ENCODE measurements at regions not wholly inside any gene's neighbourhood (a gene's known extent, or its start where the extent isn't known, plus 50 kb on each side); places are given as distances from the start of the nearest gene placed in this dataset.
A peak's percentile ranks its signal among the peaks of the same experiment; 100 is the strongest.

- peak in 1 of 2 experiments; percentile 15 for DNase-seq (ENCODE audit: low read depth in 1 of 2, low spot score in 2 of 2)
- H3K4me3 ChIP-seq, result no peak overlapping the region
These were observed 112.8 kb downstream of the SAMD5 start for GRCh38 chr6:147621263-147621662.

GRCh38 chr6:147621961-147622360, 113.5 kb downstream of the SAMD5 start:
- no peak overlapping the region for H3K27ac ChIP-seq
- H3K4me3 ChIP-seq, result no peak overlapping the region
- H3K36me3 ChIP-seq, result no peaks in the 10 kb centered on the region
- peaks cover 12% of the 10 kb centered on the region for H3K4me1 ChIP-seq (replicated peaks)
- no peaks in the 10 kb centered on the region for H3K27me3 ChIP-seq (replicated peaks)
- DNase-seq (ENCODE audit: low read depth in 1 of 2, low spot score in 2 of 2), result no peak
- H3K9me3 ChIP-seq (replicated peaks), result no peaks in the 10 kb centered on the region

More at GRCh38 chr6:147621263-147621662, 112.8 kb downstream of the SAMD5 start:
- Histone ChIP-seq H3K27me3 (replicated peaks) (no peaks in the 10 kb centered on the region), H3K4me1 (replicated peaks) (peaks cover 16% of the 10 kb centered on the region), H3K27ac (no peak overlapping the region), H3K9me3 (replicated peaks) (no peaks in the 10 kb centered on the region), H3K36me3 (no peaks in the 10 kb centered on the region; the same call in 1 of the 2 replicates)

- no peaks in the 10 kb centered on the region for H3K36me3 ChIP-seq
- H3K4me1 ChIP-seq (replicated peaks), result peaks cover 12% of the 10 kb centered on the region
- no peak overlapping the region for H3K4me3 ChIP-seq
- H3K27me3 ChIP-seq (replicated peaks), result no peaks in the 10 kb centered on the region
- DNase-seq (ENCODE audit: low read depth in 1 of 2, low spot score in 2 of 2), result no peak
- no peak overlapping the region for H3K27ac ChIP-seq
- H3K9me3 ChIP-seq (replicated peaks), result no peaks in the 10 kb centered on the region
These were observed 116.5 kb downstream of the SAMD5 start for GRCh38 chr6:147624946-147625515.

DNA sequence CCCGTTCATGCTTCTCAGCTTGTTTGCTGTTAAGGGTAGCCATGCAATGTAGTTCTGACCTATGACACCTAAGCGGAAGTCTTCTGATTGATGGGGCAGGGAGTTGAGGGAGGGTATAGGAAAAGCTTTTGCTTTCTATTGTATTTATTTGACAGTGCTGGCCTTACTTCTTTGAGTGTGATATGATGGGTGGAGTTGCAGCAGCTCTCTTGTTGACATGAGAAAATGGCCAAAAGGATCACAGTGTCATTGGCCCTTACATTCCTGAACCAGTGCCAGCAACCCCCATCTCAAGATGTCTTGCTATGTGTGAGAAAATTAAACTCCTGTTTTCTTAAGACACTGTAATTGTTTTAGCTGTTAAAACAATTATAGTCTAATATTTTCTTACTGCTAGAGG, 117.5 kb downstream of the SAMD5 start:
- Histone ChIP-seq H3K36me3 (no peaks in the 10 kb centered on the region), H3K4me3 (no peak overlapping the region), H3K27me3 (replicated peaks) (no peaks in the 10 kb centered on the region), H3K9me3 (replicated peaks) (no peaks in the 10 kb centered on the region), H3K4me1 (replicated peaks) (peaks cover 12% of the 10 kb centered on the region), H3K27ac (no peak overlapping the region)
- DNase-seq (ENCODE audit: low read depth in 1 of 2, low spot score in 2 of 2), result no peak

- no peak for DNase-seq (ENCODE audit: low read depth in 1 of 2, low spot score in 2 of 2)
- H3K36me3 ChIP-seq, result no peaks in the 10 kb centered on the region
- H3K4me1 ChIP-seq (replicated peaks), result 0 out of 2 replicates have a peak, but pooled peaks cover 5% of the 10 kb centered on the region
- no peaks in the 10 kb centered on the region for H3K27me3 ChIP-seq (replicated peaks)
- no peaks in the 10 kb centered on the region for H3K9me3 ChIP-seq (replicated peaks)
- H3K4me3 ChIP-seq, result no peak overlapping the region
- H3K27ac ChIP-seq, result no peak overlapping the region
These were observed 118.9 kb downstream of the SAMD5 start for GRCh38 chr6:147627411-147627810.

GRCh38 chr6:147633191-147633590, 124.7 kb downstream of the SAMD5 start:
- DNase-seq (ENCODE audit: low read depth in 1 of 2, low spot score in 2 of 2), result no peak
- H3K4me3 ChIP-seq, result no peak overlapping the region
- no peaks in the 10 kb centered on the region for H3K4me1 ChIP-seq (replicated peaks)
- no peak overlapping the region for H3K27ac ChIP-seq
- H3K27me3 ChIP-seq (replicated peaks), result no peaks in the 10 kb centered on the region
- no peaks in the 10 kb centered on the region; the same call in 1 of the 2 replicates for H3K9me3 ChIP-seq (replicated peaks)
- H3K36me3 ChIP-seq, result no peaks in the 10 kb centered on the region

DNA sequence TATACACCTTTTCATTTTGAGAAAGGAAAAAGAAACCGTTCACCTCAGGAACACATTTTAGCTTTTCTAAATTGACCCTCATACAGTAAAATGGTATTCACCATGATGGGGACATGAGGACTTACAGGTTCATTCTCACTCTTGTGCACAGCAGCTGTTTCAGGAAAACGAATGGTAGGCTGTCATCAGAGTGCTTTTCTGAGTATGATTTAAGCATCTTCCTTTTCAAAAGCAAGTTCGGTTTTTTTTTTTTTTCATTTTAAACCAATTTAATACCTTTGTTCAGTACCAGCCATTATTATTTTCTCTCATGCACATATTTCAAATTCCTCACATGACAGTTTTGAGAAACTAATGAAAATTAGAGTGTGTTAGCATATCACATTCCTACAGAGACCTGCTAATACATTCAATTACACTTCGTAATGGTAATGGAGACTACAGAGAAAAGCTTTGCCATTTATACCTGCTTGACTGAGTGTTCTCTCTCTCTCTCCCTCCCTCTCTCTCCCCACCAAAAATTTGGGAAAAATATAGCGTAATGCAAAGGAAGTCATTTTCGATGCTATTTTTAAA, 129.2 kb downstream of the SAMD5 start:
- no peak overlapping the region for H3K4me3 ChIP-seq
- H3K27ac ChIP-seq, result no peak overlapping the region
- no peak for DNase-seq (ENCODE audit: low read depth in 1 of 2, low spot score in 2 of 2)
- H3K4me1 ChIP-seq (replicated peaks), result peaks cover 22% of the 10 kb centered on the region
- H3K27me3 ChIP-seq (replicated peaks), result no peaks in the 10 kb centered on the region
- H3K36me3 ChIP-seq, result no peaks in the 10 kb centered on the region
- H3K9me3 ChIP-seq (replicated peaks), result no peaks in the 10 kb centered on the region; the same call in 1 of the 2 replicates

GRCh38 chr6:147639279-147639678, 130.8 kb downstream of the SAMD5 start:
- Histone ChIP-seq H3K27me3 (replicated peaks) (no peaks in the 10 kb centered on the region), H3K9me3 (replicated peaks) (no peaks in the 10 kb centered on the region; the same call in 1 of the 2 replicates), H3K4me1 (replicated peaks) (peaks cover 37% of the 10 kb centered on the region), H3K4me3 (no peak overlapping the region), H3K36me3 (no peaks in the 10 kb centered on the region), H3K27ac (no peak overlapping the region)
- DNase-seq (ENCODE audit: low read depth in 1 of 2, low spot score in 2 of 2), result no peak

GRCh38 chr6:147640606-147641005, 132.1 kb downstream of the SAMD5 start:
- DNase-seq (ENCODE audit: low read depth in 1 of 2, low spot score in 2 of 2), result no peak
- Histone ChIP-seq H3K27me3 (replicated peaks) (no peaks in the 10 kb centered on the region), H3K9me3 (replicated peaks) (no peaks in the 10 kb centered on the region), H3K4me3 (no peak overlapping the region), H3K4me1 (replicated peaks) (peaks cover 37% of the 10 kb centered on the region), H3K27ac (no peak overlapping the region), H3K36me3 (no peaks in the 10 kb centered on the region)

DNA sequence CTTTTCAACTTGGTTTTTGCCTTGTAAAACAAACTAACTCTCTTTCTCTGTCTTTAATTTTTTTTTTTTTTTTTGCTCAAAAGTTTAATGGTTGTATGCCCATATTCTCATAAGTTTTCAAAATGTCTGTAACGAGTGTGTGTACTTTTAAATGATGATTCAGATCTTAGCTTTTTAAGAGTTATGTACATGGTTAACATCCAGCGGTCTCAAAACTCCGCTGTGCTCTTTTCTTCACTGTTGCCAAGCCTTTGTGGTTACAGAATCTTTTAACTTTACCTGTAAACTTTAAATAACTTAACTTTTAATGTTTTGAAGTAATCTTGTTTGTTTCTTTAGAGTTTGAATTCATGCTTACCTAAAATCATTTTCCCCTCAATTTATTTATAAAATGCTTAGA, 133.0 kb downstream of the SAMD5 start:
- H3K9me3 ChIP-seq (replicated peaks), result no peaks in the 10 kb centered on the region
- H3K4me3 ChIP-seq, result no peak overlapping the region
- H3K4me1 ChIP-seq (replicated peaks), result peaks cover 37% of the 10 kb centered on the region
- no peaks in the 10 kb centered on the region for H3K27me3 ChIP-seq (replicated peaks)
- H3K36me3 ChIP-seq, result no peaks in the 10 kb centered on the region
- DNase-seq (ENCODE audit: low read depth in 1 of 2, low spot score in 2 of 2), result peak in 1 of 2 experiments; percentile 32
- H3K27ac ChIP-seq, result peak overlapping the region; percentile 77

GRCh38 chr6:147642458-147642857, 134.0 kb downstream of the SAMD5 start:
- Histone ChIP-seq H3K27me3 (replicated peaks) (no peaks in the 10 kb centered on the region), H3K9me3 (replicated peaks) (no peaks in the 10 kb centered on the region), H3K4me1 (replicated peaks) (peaks cover 37% of the 10 kb centered on the region), H3K36me3 (no peaks in the 10 kb centered on the region), H3K4me3 (no peak overlapping the region), H3K27ac (peak overlapping the region; percentile 77)
- DNase-seq (ENCODE audit: low read depth in 1 of 2, low spot score in 2 of 2), result peak; percentile 71 to 85

- Histone ChIP-seq H3K27ac (peak overlapping the region; percentile 77), H3K9me3 (replicated peaks) (no peaks in the 10 kb centered on the region), H3K27me3 (replicated peaks) (no peaks in the 10 kb centered on the region), H3K4me3 (no peak overlapping the region), H3K4me1 (replicated peaks) (peaks cover 45% of the 10 kb centered on the region), H3K36me3 (no peaks in the 10 kb centered on the region)
- DNase-seq (ENCODE audit: low read depth in 1 of 2, low spot score in 2 of 2), result peak in 1 of 2 experiments; percentile 33
These were observed 135.1 kb downstream of the SAMD5 start for GRCh38 chr6:147643341-147644200.

GRCh38 chr6:147648916-147649315, 140.4 kb downstream of the SAMD5 start:
- H3K27me3 ChIP-seq (replicated peaks), result no peaks in the 10 kb centered on the region
- no peak overlapping the region for H3K27ac ChIP-seq
- H3K9me3 ChIP-seq (replicated peaks), result no peaks in the 10 kb centered on the region
- no peaks in the 10 kb centered on the region for H3K36me3 ChIP-seq
- DNase-seq (ENCODE audit: low read depth in 1 of 2, low spot score in 2 of 2), result peak in 1 of 2 experiments; percentile 62
- H3K4me3 ChIP-seq, result no peak overlapping the region
- H3K4me1 ChIP-seq (replicated peaks), result peaks cover 64% of the 10 kb centered on the region
